ENCODE measurements at regions not wholly inside any gene's neighbourhood (a gene's known extent, or its start where the extent isn't known, plus 50 kb on each side); places are given as distances from the start of the nearest gene placed in this dataset.

DNA sequence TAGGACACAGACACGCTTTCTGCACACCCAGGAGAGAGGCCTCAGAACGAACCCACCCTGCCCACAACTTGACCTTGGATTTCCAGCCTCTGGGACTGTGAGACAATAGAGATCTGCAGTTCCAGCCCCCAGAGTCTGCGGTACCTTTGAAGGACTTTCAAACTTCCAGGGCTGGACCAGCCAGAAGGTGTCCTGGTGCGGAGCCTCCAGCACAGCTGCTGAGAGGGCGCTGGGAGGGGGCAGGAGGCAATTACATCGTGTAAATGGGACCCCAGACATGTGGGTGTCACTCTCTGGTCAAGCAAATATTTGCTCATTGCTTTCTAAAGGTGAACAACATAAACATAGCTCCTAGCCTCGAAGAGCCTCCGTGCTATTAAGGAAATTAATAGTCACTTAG lies 58.7 kb upstream of the ACTRT2 start:
- Histone ChIP-seq H3K4me3 (no peak overlapping the region), H3K36me3 (no peaks in the 10 kb centered on the region), H3K4me1 (no peaks in the 10 kb centered on the region), H3K27ac (no peak overlapping the region), H3K27me3 (peaks cover 0 to 4% (median 0%) of the 10 kb centered on the region in 3 donors), H3K9me3 (peaks cover 0 to 6% (median 0%) of the 10 kb centered on the region in 3 donors)
- in situ Hi-C loops (cut with MboI; ENCODE audit: low sequenced_read_pairs in 4 of 4) (no loop called here), intact Hi-C loops (cut with DNase I; ENCODE audit: low total_unique reads) (no loop called here)
- no peak for ATAC-seq
- TF ChIP-seq, protein P1, sequence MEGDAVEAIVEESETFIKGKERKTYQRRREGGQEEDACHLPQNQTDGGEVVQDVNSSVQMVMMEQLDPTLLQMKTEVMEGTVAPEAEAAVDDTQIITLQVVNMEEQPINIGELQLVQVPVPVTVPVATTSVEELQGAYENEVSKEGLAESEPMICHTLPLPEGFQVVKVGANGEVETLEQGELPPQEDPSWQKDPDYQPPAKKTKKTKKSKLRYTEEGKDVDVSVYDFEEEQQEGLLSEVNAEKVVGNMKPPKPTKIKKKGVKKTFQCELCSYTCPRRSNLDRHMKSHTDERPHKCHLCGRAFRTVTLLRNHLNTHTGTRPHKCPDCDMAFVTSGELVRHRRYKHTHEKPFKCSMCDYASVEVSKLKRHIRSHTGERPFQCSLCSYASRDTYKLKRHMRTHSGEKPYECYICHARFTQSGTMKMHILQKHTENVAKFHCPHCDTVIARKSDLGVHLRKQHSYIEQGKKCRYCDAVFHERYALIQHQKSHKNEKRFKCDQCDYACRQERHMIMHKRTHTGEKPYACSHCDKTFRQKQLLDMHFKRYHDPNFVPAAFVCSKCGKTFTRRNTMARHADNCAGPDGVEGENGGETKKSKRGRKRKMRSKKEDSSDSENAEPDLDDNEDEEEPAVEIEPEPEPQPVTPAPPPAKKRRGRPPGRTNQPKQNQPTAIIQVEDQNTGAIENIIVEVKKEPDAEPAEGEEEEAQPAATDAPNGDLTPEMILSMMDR (IDR thresholded peaks at IDR 0.05 in 4 of 5, conservative IDR thresholded peaks at IDR 0.05 in 1 of 5) = no peak
- no peak for TF ChIP-seq POLR2A (IDR thresholded peaks at IDR 0.05)
- no peak for DNase-seq

- DNase-seq = no peak
- peaks cover 0 to 8% (median under 1%) of the 10 kb centered on the region in 3 donors for H3K27me3 ChIP-seq
- in situ Hi-C loops (cut with MboI; ENCODE audit: low sequenced_read_pairs in 4 of 4) (no loop called here), intact Hi-C loops (cut with DNase I; ENCODE audit: low total_unique reads) (no loop called here)
- no peak overlapping the region for H3K27ac ChIP-seq
- no peak for ATAC-seq
- H3K4me1 ChIP-seq = no peaks in the 10 kb centered on the region
- no peak overlapping the region for H3K4me3 ChIP-seq
- H3K36me3 ChIP-seq = no peaks in the 10 kb centered on the region
- H3K9me3 ChIP-seq = peaks cover 0 to 2% (median 0%) of the 10 kb centered on the region in 3 donors
- TF ChIP-seq POLR2A (IDR thresholded peaks at IDR 0.05) = no peak
- TF ChIP-seq, protein P1 (IDR thresholded peaks at IDR 0.05 in 4 of 5, conservative IDR thresholded peaks at IDR 0.05 in 1 of 5) = no peak
These were observed 58.3 kb upstream of the ACTRT2 start for GRCh38 chr1:2962946-2963345.

GRCh38 chr1:2965676-2966075 lies 55.6 kb upstream of the ACTRT2 start:
- in situ Hi-C loops (cut with MboI; ENCODE audit: low sequenced_read_pairs in 4 of 4) = no loop called here

GRCh38 chr1:2966449-2967328 lies 54.6 kb upstream of the ACTRT2 start:
- in situ Hi-C loops (cut with MboI; ENCODE audit: low sequenced_read_pairs in 4 of 4) = no loop called here
- DNase-seq (no peak), ATAC-seq (no peak)
- TF ChIP-seq, protein P1 (IDR thresholded peaks at IDR 0.05 in 4 of 5, conservative IDR thresholded peaks at IDR 0.05 in 1 of 5) = no peak
- TF ChIP-seq POLR2A (IDR thresholded peaks at IDR 0.05) = no peak
- H3K27ac ChIP-seq = no peak overlapping the region
- intact Hi-C loops (cut with DNase I; ENCODE audit: low total_unique reads) = no loop called here
- H3K9me3 ChIP-seq = no peaks in the 10 kb centered on the region
- no peaks in the 10 kb centered on the region for H3K36me3 ChIP-seq
- no peak overlapping the region for H3K4me3 ChIP-seq
- H3K27me3 ChIP-seq = peaks cover 0 to 26% (median 14%) of the 10 kb centered on the region in 3 donors
- H3K4me1 ChIP-seq = no peaks in the 10 kb centered on the region

More at GRCh38 chr1:2965676-2966075, 55.6 kb upstream of the ACTRT2 start:
- Histone ChIP-seq H3K4me1 (no peaks in the 10 kb centered on the region), H3K9me3 (no peaks in the 10 kb centered on the region), H3K36me3 (no peaks in the 10 kb centered on the region), H3K27me3 (peaks cover 0 to 24% (median 13%) of the 10 kb centered on the region in 3 donors), H3K27ac (no peak overlapping the region), H3K4me3 (no peak overlapping the region)
- intact Hi-C loops (cut with DNase I; ENCODE audit: low total_unique reads) = no loop called here
- TF ChIP-seq POLR2A (IDR thresholded peaks at IDR 0.05) = no peak
- TF ChIP-seq, protein P1 (IDR thresholded peaks at IDR 0.05 in 4 of 5, conservative IDR thresholded peaks at IDR 0.05 in 1 of 5) = no peak
- no peak for DNase-seq
- no peak for ATAC-seq

Measured in gastrocnemius medialis (tissue), 4 donors.